ENCODE measurements at regions not wholly inside any gene's neighbourhood (a gene's known extent, or its start where the extent isn't known, plus 50 kb on each side); places are given as distances from the start of the nearest gene placed in this dataset.

DNA sequence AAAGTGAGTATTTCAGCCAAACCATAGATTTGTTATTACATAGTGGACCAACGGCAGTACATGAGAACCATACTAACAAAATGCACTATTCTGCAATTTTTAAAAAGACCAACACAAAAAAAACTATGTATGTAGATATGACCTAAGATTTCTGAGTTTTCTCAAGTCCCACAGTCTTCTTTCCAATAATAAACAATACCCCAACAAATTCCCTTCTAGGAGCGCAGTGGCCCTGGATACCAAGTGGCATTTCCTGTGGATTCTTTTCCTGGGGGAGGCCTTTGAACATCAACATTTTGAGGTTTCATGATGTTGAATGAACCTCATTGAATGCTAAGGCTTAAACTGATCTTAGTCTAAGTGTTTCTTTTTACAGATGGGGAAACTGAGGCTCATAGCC, 210.5 kb downstream of the BCAT1 start:
- TF ChIP-seq POLR2A (IDR thresholded peaks at IDR 0.05; ENCODE audit: low read depth, low read length) (no peak), CHD1 (IDR thresholded peaks at IDR 0.05; ENCODE audit: low read depth, low read length) (no peak)
- TF ChIP-seq, protein P1, sequence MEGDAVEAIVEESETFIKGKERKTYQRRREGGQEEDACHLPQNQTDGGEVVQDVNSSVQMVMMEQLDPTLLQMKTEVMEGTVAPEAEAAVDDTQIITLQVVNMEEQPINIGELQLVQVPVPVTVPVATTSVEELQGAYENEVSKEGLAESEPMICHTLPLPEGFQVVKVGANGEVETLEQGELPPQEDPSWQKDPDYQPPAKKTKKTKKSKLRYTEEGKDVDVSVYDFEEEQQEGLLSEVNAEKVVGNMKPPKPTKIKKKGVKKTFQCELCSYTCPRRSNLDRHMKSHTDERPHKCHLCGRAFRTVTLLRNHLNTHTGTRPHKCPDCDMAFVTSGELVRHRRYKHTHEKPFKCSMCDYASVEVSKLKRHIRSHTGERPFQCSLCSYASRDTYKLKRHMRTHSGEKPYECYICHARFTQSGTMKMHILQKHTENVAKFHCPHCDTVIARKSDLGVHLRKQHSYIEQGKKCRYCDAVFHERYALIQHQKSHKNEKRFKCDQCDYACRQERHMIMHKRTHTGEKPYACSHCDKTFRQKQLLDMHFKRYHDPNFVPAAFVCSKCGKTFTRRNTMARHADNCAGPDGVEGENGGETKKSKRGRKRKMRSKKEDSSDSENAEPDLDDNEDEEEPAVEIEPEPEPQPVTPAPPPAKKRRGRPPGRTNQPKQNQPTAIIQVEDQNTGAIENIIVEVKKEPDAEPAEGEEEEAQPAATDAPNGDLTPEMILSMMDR (conservative IDR thresholded peaks at IDR 0.05; ENCODE audit: low read depth, low read length) = no peak

All from IMR-90 (cell line).